HepG2 (cell line): ENCODE measurements at regions not wholly inside any gene's neighbourhood (a gene's known extent, or its start where the extent isn't known, plus 50 kb on each side); places are given as distances from the start of the nearest gene placed in this dataset.

ENCODE experiments used
- ATAC-seq: fragments of 200-7000 bp; cut with Tn5 transposase; 3 replicates; pipeline ENCODE4 v1.9.1; 2020; ENCODE audit warnings: mild to moderate bottlenecking, moderate library complexity
- BruUV-seq: library from RNA; stranded (reverse); fragments of 400-500 nt; replicated peaks from 2 replicates; lab custom pipeline; 2021; lab: Mats Ljungman, UMichigan
- CTCF ChIA-PET: fragments of 300-600 bp; formaldehyde crosslinking; extraction: SDS; loops from one replicate; lab custom pipeline; 2021; ENCODE audit warnings: low total read pairs, inconsistent platforms, low intra/inter-chr PET ratio; lab: Yijun Ruan, JAX
- POLR2A ChIA-PET: fragments of 350-600 bp; sonication (Branson Sonifier 250); formaldehyde crosslinking; loops from one replicate; lab custom pipeline; 2020; ENCODE audit warnings: antibody characterized with exemption, inconsistent platforms; lab: Yijun Ruan, JAX
- DNase-seq: peaks from one replicate; pipeline ENCODE4 v3.0.0-alpha.2; 2015; ENCODE audit warnings: low spot score
- FAIRE-seq: peaks from 3 replicates; lab custom pipeline; 2011; peaks lifted over from hg19 to GRCh38; lab: Jason Lieb, UNC
- H2AFZ ChIP-seq: one replicate; pipeline ENCODE4 v1.6.1; 2011; ENCODE audit warnings: low read length, inconsistent platforms
- H3K27ac ChIP-seq: fragments of 300-600 bp; 3 replicates; pipeline ENCODE4 v1.8.0; 2011; ENCODE audit warnings: mixed run types, mild to moderate bottlenecking, mixed read lengths, low read length, inconsistent platforms; ENCODE audit not compliant: insufficient read depth; ENCODE audit errors: extremely low read length
- H3K27me3 ChIP-seq, 2 experiments: fragments of 200-600 bp in 1 of 2; 2 replicates in 1 of 2; 3 replicates in 1 of 2; pipeline versions ENCODE4 v1.6.0 to v1.8.0; 2011; ENCODE audit warnings: low read length in 2 of 2, mild to moderate bottlenecking in 2 of 2, moderate library complexity in 2 of 2, inconsistent platforms in 1 of 2; ENCODE audit not compliant: insufficient read depth in 2 of 2, control insufficient read depth in 1 of 2
- H3K36me3 ChIP-seq, 2 experiments: fragments of 200-600 bp in 1 of 2; replicated peaks in 1 of 2; 2 replicates in 1 of 2; 3 replicates in 1 of 2; pipeline versions ENCODE4 v1.5.1 to v1.8.0; 2011; ENCODE audit warnings: low read length in 2 of 2, inconsistent platforms in 1 of 2; ENCODE audit not compliant: insufficient read depth in 2 of 2, control insufficient read depth in 1 of 2
- H3K4me1 ChIP-seq: 2 replicates; pipeline ENCODE4 v1.5.1; 2012; ENCODE audit warnings: low read length, inconsistent platforms; ENCODE audit not compliant: insufficient read depth
- H3K4me2 ChIP-seq: 2 replicates; pipeline ENCODE4 v1.6.0; 2011; ENCODE audit warnings: low read depth, low read length, inconsistent platforms
- H3K4me3 ChIP-seq, 3 experiments: fragments of 200-600 bp in 1 of 3; sonication (generic), shearing (Covaris generic) in 1 of 3; replicated peaks in 1 of 3; 2 replicates each; pipeline ENCODE4 v1.5.1; 2011 to 2016; ENCODE audit warnings: low read length in 3 of 3, inconsistent platforms in 2 of 3, low read depth in 2 of 3, mild to moderate bottlenecking in 2 of 3, control low read depth in 1 of 3, mixed read lengths in 1 of 3; ENCODE audit not compliant: insufficient read depth in 1 of 3
- H3K79me2 ChIP-seq: one replicate; pipeline ENCODE4 v1.6.1; 2011; ENCODE audit warnings: low read length, inconsistent platforms; ENCODE audit not compliant: insufficient read depth
- H3K9ac ChIP-seq: 2 replicates; pipeline ENCODE4 v1.6.0; 2011; ENCODE audit warnings: mild to moderate bottlenecking, low read depth, low read length, inconsistent platforms; ENCODE audit not compliant: insufficient read depth
- H3K9me3 ChIP-seq: 2 replicates; pipeline ENCODE4 v1.5.1; 2012; ENCODE audit warnings: mild to moderate bottlenecking, low read length
- H4K20me1 ChIP-seq: 2 replicates; pipeline ENCODE4 v1.6.0; 2011; ENCODE audit warnings: inconsistent platforms, mild to moderate bottlenecking, low read length, moderate library complexity; ENCODE audit not compliant: insufficient read depth
- CBX2 ChIP-seq, 2 experiments: fragments of 200-600 bp in 1 of 2; sonication (generic); formaldehyde crosslinking in 1 of 2; IDR thresholded peaks; 2 replicates each; pipeline versions ENCODE4 v1.7.0 to v1.8.1; 2018 to 2022; ENCODE audit warnings: low read depth in 2 of 2, low read length in 1 of 2, mild to moderate bottlenecking in 1 of 2, missing genetic modification reagents in 1 of 2
- CERS6 ChIP-seq: sonication (generic); formaldehyde crosslinking; IDR thresholded peaks from 2 replicates; pipeline ENCODE4 v1.5.0; 2020; ENCODE audit warnings: missing genetic modification reagents
- ELF3 ChIP-seq: IDR thresholded peaks from 2 replicates; pipeline ENCODE4 v1.6.1; 2016; ENCODE audit warnings: missing genetic modification reagents, missing compliant biosample characterization
- MAFK ChIP-seq, 2 experiments: IDR thresholded peaks in 1 of 2; conservative IDR thresholded peaks in 1 of 2; 2 replicates each; pipeline ENCODE4 v1.6.1; 2011; ENCODE audit warnings: improper control_type of control experiment in 2 of 2, low read length in 2 of 2
- SSRP1 ChIP-seq: IDR thresholded peaks from 2 replicates; pipeline ENCODE4 v1.6.1; 2016; ENCODE audit warnings: control low read depth
- ZBTB33 ChIP-seq: sonication (generic); formaldehyde crosslinking; IDR thresholded peaks from 2 replicates; pipeline ENCODE4 v1.4.0; 2020; ENCODE audit warnings: missing genetic modification reagents
- ZNF234 ChIP-seq: sonication (generic); formaldehyde crosslinking; conservative IDR thresholded peaks from 2 replicates; pipeline ENCODE4 v1.5.1; 2020; ENCODE audit warnings: mild to moderate bottlenecking, missing genetic modification reagents
- ZNF337 ChIP-seq: sonication (generic); formaldehyde crosslinking; IDR thresholded peaks from 2 replicates; pipeline ENCODE4 v1.5.1; 2020; ENCODE audit warnings: missing genetic modification reagents, low read depth, mild to moderate bottlenecking, borderline replicate concordance
- WGBS: methylation state at CpG from one replicate; pipeline ENCODE4 v1.1.6; 2017; ENCODE audit warnings: low lambda C conversion rate; 5-methylcytosine and 5-hydroxymethylcytosine counted together
- in situ Hi-C: cut with HindIII; loops from 2 replicates; pipeline ENCODE4 v1.10.0; 2017; ENCODE audit warnings: low pct_unique_long_range_greater_than_20kb; ENCODE audit not compliant: extremely low pct_ligation_motif_present
- intact Hi-C: fragments of 100-400 bp; cut with micrococcal nuclease; formaldehyde crosslinking; loops from one replicate; pipeline ENCODE4 v1.10.0; 2022; ENCODE audit not compliant: unreplicated experiment

DNA sequence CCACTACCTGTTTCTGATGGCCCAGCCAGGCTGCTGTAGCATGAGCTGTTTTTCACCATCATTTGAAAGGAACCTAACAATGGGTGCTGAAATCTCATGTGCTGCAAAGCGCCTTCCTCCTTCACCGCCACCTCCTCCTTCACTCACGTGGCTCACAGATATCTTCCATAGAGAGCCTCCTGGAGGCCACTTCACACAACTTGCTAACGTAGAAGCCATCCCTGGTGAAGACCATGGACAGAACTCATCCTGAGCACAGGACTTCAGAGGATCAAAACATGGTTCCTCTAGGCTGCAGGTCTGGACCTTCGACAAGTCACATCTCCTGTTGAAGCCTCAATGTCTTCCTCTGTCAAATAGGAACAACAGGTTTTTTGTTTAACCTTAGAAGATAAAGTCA, 155.5 kb upstream of the RAD23B start:
- no peak overlapping the region for H3K9ac ChIP-seq
- no peak overlapping the region for H3K4me3 ChIP-seq
- no peaks in the 10 kb centered on the region for H3K9me3 ChIP-seq
- no peak overlapping the region for H3K4me2 ChIP-seq
- POLR2A ChIA-PET, result no interaction called here
- H3K36me3 ChIP-seq, result no peaks in the 10 kb centered on the region
- no peak overlapping the region for H2AFZ ChIP-seq
- FAIRE-seq, result no peak
- H4K20me1 ChIP-seq, result no peaks in the 10 kb centered on the region
- 41% methylated on average over 5 of the region's 5 CpGs for WGBS
- intact Hi-C loops, result no loop called here
- no peak for ATAC-seq
- in situ Hi-C loops, result no loop called here
- no peak for DNase-seq
- H3K27ac ChIP-seq, result no peak overlapping the region
- no peaks in the 10 kb centered on the region for H3K4me1 ChIP-seq
- H3K79me2 ChIP-seq, result no peaks in the 10 kb centered on the region
- no peak for TF ChIP-seq CERS6 (CRISPR knock-in tag)
- no peak for TF ChIP-seq ZNF234 (CRISPR knock-in tag)
- TF ChIP-seq MAFK (conservative IDR thresholded peaks at IDR 0.05 in 1 of 2, IDR thresholded peaks at IDR 0.05 in 1 of 2; ENCODE audit: low read length in 2 of 2), result no peak
- no peak for TF ChIP-seq ELF3 (CRISPR knock-in tag)
- TF ChIP-seq CBX2 (IDR thresholded peaks at IDR 0.05; ENCODE audit: low read depth, low read length), result no peak
- TF ChIP-seq CBX2 (CRISPR knock-in tag; IDR thresholded peaks at IDR 0.05; ENCODE audit: low read depth), result no peak
- no peak for TF ChIP-seq SSRP1 (CRISPR knock-in tag)
- TF ChIP-seq ZNF337, result no peak
- no peak for TF ChIP-seq ZBTB33 (CRISPR knock-in tag)
- TF ChIP-seq, all 625 proteins: peak for 0
- CTCF ChIA-PET, result no interaction called here
- peaks cover 3 to 17% of the 10 kb centered on the region in 2 experiments; a peak in 4 of 5 replicates for H3K27me3 ChIP-seq
- BruUV-seq, result no TSS peak
